Activated CD4-positive, alpha-beta T cell treated with anti-CD3 and anti-CD28 coated beads for 1 hour (primary cell): ENCODE measurements at regions not wholly inside any gene's neighbourhood (a gene's known extent, or its start where the extent isn't known, plus 50 kb on each side); places are given as distances from the start of the nearest gene placed in this dataset.
"Not testable (repeated sequence)": the region's sequence is repeated elsewhere in the genome, so short reads cannot be mapped to it uniquely, and the experiment has no call there.

Experiments
- DNase-seq: peaks from one replicate; pipeline ENCODE4 v3.0.0-alpha.2; 2020

GRCh38 chr2:87521489-87521888, 226.4 kb upstream of the PLGLB2 start:
- DNase-seq: not testable (repeated sequence)

GRCh38 chr2:87524619-87525188, 223.2 kb upstream of the PLGLB2 start:
- DNase-seq: not testable (repeated sequence)

GRCh38 chr2:87525497-87525991, 222.3 kb upstream of the PLGLB2 start:
- DNase-seq: not testable (repeated sequence)

- DNase-seq: not testable (repeated sequence)
Measured at GRCh38 chr2:87526258-87526657, 221.6 kb upstream of the PLGLB2 start.

- DNase-seq: not testable (repeated sequence)
Measured at GRCh38 chr2:87531968-87532715, 215.7 kb upstream of the PLGLB2 start.

GRCh38 chr2:87533390-87534272, 214.3 kb upstream of the PLGLB2 start:
- not testable (repeated sequence) for DNase-seq

GRCh38 chr2:87534273-87534889, 213.5 kb upstream of the PLGLB2 start:
- not testable (repeated sequence) for DNase-seq

GRCh38 chr2:87536427-87536826, 211.5 kb upstream of the PLGLB2 start:
- DNase-seq: not testable (repeated sequence)

GRCh38 chr2:87537251-87537671, 210.6 kb upstream of the PLGLB2 start:
- DNase-seq: not testable (repeated sequence)

GRCh38 chr2:87538268-87538667, 209.6 kb upstream of the PLGLB2 start:
- not testable (repeated sequence) for DNase-seq

GRCh38 chr2:87539151-87539943, 208.5 kb upstream of the PLGLB2 start:
- not testable (repeated sequence) for DNase-seq

- not testable (repeated sequence) for DNase-seq
Measured at GRCh38 chr2:87540242-87540641, 207.6 kb upstream of the PLGLB2 start.

GRCh38 chr2:87542599-87543174, 205.2 kb upstream of the PLGLB2 start:
- DNase-seq: not testable (repeated sequence)

GRCh38 chr2:87543797-87544196, 204.1 kb upstream of the PLGLB2 start:
- not testable (repeated sequence) for DNase-seq

- DNase-seq: not testable (repeated sequence)
Measured at GRCh38 chr2:87547106-87547505, 200.8 kb upstream of the PLGLB2 start.

GRCh38 chr2:87547966-87548365, 199.9 kb upstream of the PLGLB2 start:
- not testable (repeated sequence) for DNase-seq

GRCh38 chr2:87548681-87549536, 199.0 kb upstream of the PLGLB2 start:
- not testable (repeated sequence) for DNase-seq

GRCh38 chr2:87549561-87550202, 198.2 kb upstream of the PLGLB2 start:
- DNase-seq: not testable (repeated sequence)

- DNase-seq: not testable (repeated sequence)
Measured at GRCh38 chr2:87554678-87555077, 193.2 kb upstream of the PLGLB2 start.

- DNase-seq: not testable (repeated sequence)
Measured at GRCh38 chr2:87555082-87555481, 192.8 kb upstream of the PLGLB2 start.
